ENCODE measurements at regions not wholly inside any gene's neighbourhood (a gene's known extent, or its start where the extent isn't known, plus 50 kb on each side); places are given as distances from the start of the nearest gene placed in this dataset.

- no peak for DNase-seq (ENCODE audit: extremely low spot score)
- no peaks in the 10 kb centered on the region for H3K27me3 ChIP-seq
- H3K27ac ChIP-seq (replicated peaks in 1 of 4), result no peak overlapping the region
- TF ChIP-seq POLR2AphosphoS5 (IDR thresholded peaks at IDR 0.05) (peak in 1 of 2 donors; percentile 62), POLR2A (IDR thresholded peaks at IDR 0.05; ENCODE audit: low read depth) (no peak), CTCF (IDR thresholded peaks at IDR 0.05) (no peak), EP300 (IDR thresholded peaks at IDR 0.05) (no peak)
- H3K9me3 ChIP-seq, result no peaks in the 10 kb centered on the region
- intact Hi-C loops (cut with DNase I), result no loop called here
- H3K36me3 ChIP-seq, result no peaks in the 10 kb centered on the region
- no peaks in the 10 kb centered on the region for H3K4me1 ChIP-seq
- 57% methylated on average over 2 of the region's 3 CpGs for WGBS
- no peak overlapping the region for H3K4me3 ChIP-seq
These were observed 64.4 kb upstream of the FUT8 start for GRCh38 chr14:65348137-65348536.

DNA sequence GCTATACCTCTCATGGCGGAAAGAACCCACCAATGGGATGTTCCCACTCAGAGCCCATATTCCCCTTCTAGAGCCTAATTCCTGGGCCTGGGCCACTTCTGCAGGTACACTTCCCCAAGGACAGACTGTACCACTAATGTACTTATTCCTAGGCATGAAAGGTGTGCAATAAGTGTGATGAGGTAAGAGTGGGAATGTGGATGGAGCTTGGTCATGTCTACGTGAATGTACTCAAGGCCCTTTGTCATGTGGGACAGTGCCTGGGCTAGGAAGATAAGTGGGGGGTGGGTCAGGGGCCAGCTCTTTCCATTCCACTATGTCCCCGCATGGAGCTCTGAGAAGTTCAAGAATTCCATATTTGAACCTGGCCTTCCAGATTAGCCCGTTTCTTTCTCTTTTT lies 63.4 kb upstream of the FUT8 start:
- no peaks in the 10 kb centered on the region for H3K27me3 ChIP-seq
- 92% methylated on average over 4 of the region's 4 CpGs for WGBS
- no peaks in the 10 kb centered on the region for H3K36me3 ChIP-seq
- TF ChIP-seq EP300 (IDR thresholded peaks at IDR 0.05) (no peak), CTCF (IDR thresholded peaks at IDR 0.05) (no peak)
- no peak overlapping the region for H3K27ac ChIP-seq (replicated peaks in 1 of 4)
- no peak overlapping the region for H3K4me3 ChIP-seq
- H3K4me1 ChIP-seq, result no peaks in the 10 kb centered on the region
- intact Hi-C loops (cut with DNase I), result no loop called here
- H3K9me3 ChIP-seq, result no peaks in the 10 kb centered on the region
- DNase-seq (ENCODE audit: extremely low spot score), result no peak

- Histone ChIP-seq H3K4me3 (no peak overlapping the region), H3K9me3 (no peaks in the 10 kb centered on the region), H3K27me3 (no peaks in the 10 kb centered on the region), H3K27ac (replicated peaks in 1 of 4) (no peak overlapping the region), H3K4me1 (no peaks in the 10 kb centered on the region), H3K36me3 (no peaks in the 10 kb centered on the region)
- WGBS, result 94% methylated on average over 6 of the region's 6 CpGs
- TF ChIP-seq EP300 (IDR thresholded peaks at IDR 0.05) (no peak), POLR2A (IDR thresholded peaks at IDR 0.05; ENCODE audit: low read depth) (no peak), POLR2AphosphoS5 (IDR thresholded peaks at IDR 0.05) (no peak), CTCF (IDR thresholded peaks at IDR 0.05) (no peak)
- intact Hi-C loops (cut with DNase I), result no loop called here
- DNase-seq (ENCODE audit: extremely low spot score), result no peak
These were observed 60.9 kb upstream of the FUT8 start for GRCh38 chr14:65351493-65352194.

GRCh38 chr14:65352964-65353530 lies 59.5 kb upstream of the FUT8 start:
- Histone ChIP-seq H3K4me1 (peaks cover 0 to 6% (median 0%) of the 10 kb centered on the region in 4 donors), H3K27me3 (no peaks in the 10 kb centered on the region), H3K4me3 (no peak overlapping the region), H3K36me3 (no peaks in the 10 kb centered on the region), H3K27ac (replicated peaks in 1 of 4) (no peak overlapping the region), H3K9me3 (no peaks in the 10 kb centered on the region)
- intact Hi-C loops (cut with DNase I), result no loop called here
- no peak for TF ChIP-seq CTCF (IDR thresholded peaks at IDR 0.05)
- no peak for TF ChIP-seq POLR2AphosphoS5 (IDR thresholded peaks at IDR 0.05)
- TF ChIP-seq EP300 (IDR thresholded peaks at IDR 0.05), result no peak
- TF ChIP-seq POLR2A (IDR thresholded peaks at IDR 0.05; ENCODE audit: low read depth), result no peak
- WGBS, result 100% methylated on average over 2 of the region's 2 CpGs
- DNase-seq (ENCODE audit: extremely low spot score), result no peak

DNA sequence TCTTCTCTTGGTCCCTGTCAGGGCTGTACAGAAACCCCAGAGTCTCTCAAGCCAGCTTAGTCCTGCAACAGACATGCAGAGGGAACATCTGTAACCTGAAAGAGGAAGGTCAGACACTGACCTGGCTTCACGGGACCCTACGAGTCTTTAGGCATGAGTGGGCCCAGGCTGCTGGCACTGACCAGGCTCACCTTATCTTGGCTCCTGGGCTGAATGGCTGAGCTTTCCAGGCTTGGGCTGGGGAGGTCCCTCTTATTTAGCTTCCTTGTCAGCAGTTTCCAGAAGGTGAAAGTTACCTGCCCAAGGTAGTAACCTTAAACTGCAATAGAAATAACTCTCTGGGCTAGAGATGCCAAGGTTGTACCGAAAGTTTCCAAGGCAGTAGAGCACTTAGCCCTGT lies 58.4 kb upstream of the FUT8 start:
- H3K36me3 ChIP-seq, result no peaks in the 10 kb centered on the region
- 100% methylated on average over 1 of the region's 3 CpGs for WGBS
- no peaks in the 10 kb centered on the region for H3K27me3 ChIP-seq
- intact Hi-C loops (cut with DNase I), result no loop called here
- no peak overlapping the region for H3K4me3 ChIP-seq
- DNase-seq (ENCODE audit: extremely low spot score), result no peak
- no peaks in the 10 kb centered on the region for H3K9me3 ChIP-seq
- TF ChIP-seq POLR2AphosphoS5 (IDR thresholded peaks at IDR 0.05) (no peak), POLR2A (IDR thresholded peaks at IDR 0.05; ENCODE audit: low read depth) (no peak), EP300 (IDR thresholded peaks at IDR 0.05) (no peak), CTCF (IDR thresholded peaks at IDR 0.05) (no peak)
- H3K4me1 ChIP-seq, result peaks cover 0 to 6% (median 0%) of the 10 kb centered on the region in 4 donors
- H3K27ac ChIP-seq (replicated peaks in 1 of 4), result no peak overlapping the region

Data from esophagus muscularis mucosa (tissue), 4 donors.